CD4-positive, alpha-beta T cell (primary cell): ENCODE measurements at regions not wholly inside any gene's neighbourhood (a gene's known extent, or its start where the extent isn't known, plus 50 kb on each side); places are given as distances from the start of the nearest gene placed in this dataset.

ENCODE experiments used
- ATAC-seq: fragments of 200-7000 bp; cut with Tn5 transposase; one replicate; pipeline ENCODE4 v1.10.0; 2022; ENCODE audit warnings: mild to moderate bottlenecking; ENCODE audit not compliant: poor library complexity
- CTCF ChIA-PET: fragments of 350-600 bp; sonication (Branson Sonifier 250); formaldehyde crosslinking; loops from one replicate; lab custom pipeline; 2021; ENCODE audit warnings: antibody characterized with exemption, inconsistent platforms; lab: Charles Lee
- POLR2A ChIA-PET: fragments of 350-600 bp; sonication (Branson Sonifier 250); formaldehyde crosslinking; loops from one replicate; lab custom pipeline; 2021; ENCODE audit warnings: antibody characterized with exemption, inconsistent platforms; lab: Charles Lee
- DNase-seq, 14 experiments: peaks; one replicate each; pipeline ENCODE4 v3.0.0-alpha.2; 2013 to 2020; ENCODE audit warnings: mixed read lengths in 2 of 14
- H3K27ac ChIP-seq, 2 donors: one replicate each; pipeline versions ENCODE4 v1.5.1 to v1.7.0; 2013; ENCODE audit warnings: low read length in 2 of 2, low read depth in 1 of 2, mild to moderate bottlenecking in 1 of 2
- H3K27me3 ChIP-seq, 2 experiments: 1 replicate in 1 of 2; 2 replicates in 1 of 2; pipeline versions ENCODE4 v1.6.1 to v1.7.0; 2013; ENCODE audit warnings: low read length in 2 of 2, control low read depth in 1 of 2, mild to moderate bottlenecking in 1 of 2, moderate library complexity in 1 of 2; ENCODE audit not compliant: insufficient read depth in 2 of 2, control insufficient read depth in 1 of 2
- H3K36me3 ChIP-seq: one replicate; pipeline ENCODE4 v1.6.1; 2013; ENCODE audit warnings: low read length, control low read depth; ENCODE audit not compliant: insufficient read depth
- H3K4me1 ChIP-seq: one replicate; pipeline ENCODE4 v1.6.1; 2013; ENCODE audit warnings: low read length, control low read depth; ENCODE audit not compliant: insufficient read depth
- H3K4me3 ChIP-seq: one replicate; pipeline ENCODE4 v1.5.1; 2013; ENCODE audit warnings: mild to moderate bottlenecking, low read length, moderate library complexity
- H3K9me3 ChIP-seq, 2 experiments: 1 replicate in 1 of 2; 2 replicates in 1 of 2; pipeline versions ENCODE4 v1.6.1 to v1.7.0; 2013; ENCODE audit warnings: low read length in 2 of 2, mild to moderate bottlenecking in 2 of 2, control low read depth in 1 of 2, moderate library complexity in 1 of 2; ENCODE audit not compliant: control insufficient read depth in 1 of 2, insufficient read depth in 1 of 2
- H3K27ac Mint-ChIP-seq: one replicate; pipeline ENCODE4 v1.8.0; 2020; ENCODE audit warnings: mixed read lengths
- H3K27me3 Mint-ChIP-seq: one replicate; pipeline ENCODE4 v1.8.0; 2021; ENCODE audit warnings: mixed read lengths
- H3K36me3 Mint-ChIP-seq: one replicate; pipeline ENCODE4 v1.8.0; 2021; ENCODE audit warnings: low read depth, mixed read lengths
- H3K4me1 Mint-ChIP-seq: one replicate; pipeline ENCODE4 v1.8.0; 2021; ENCODE audit warnings: low read depth, mixed read lengths
- H3K4me3 Mint-ChIP-seq: one replicate; pipeline ENCODE4 v1.8.0; 2020; ENCODE audit warnings: mild to moderate bottlenecking, mixed read lengths
- H3K9me3 Mint-ChIP-seq: one replicate; pipeline ENCODE4 v1.8.0; 2020; ENCODE audit warnings: mixed read lengths
- CTCF ChIP-seq: fragments of 200-600 bp; IDR thresholded peaks from one replicate; pipeline ENCODE4 v1.8.0; 2022; ENCODE audit warnings: antibody characterized with exemption, mild to moderate bottlenecking
- intact Hi-C, 2 experiments: fragments of 100-400 bp; cut with DNase I in 1 of 2; cut with micrococcal nuclease in 1 of 2; formaldehyde crosslinking; loops; one replicate each; pipeline versions ENCODE4 v1.15.1 to v1.9.0; 2023 to 2025; cut with DNase I, micrococcal nuclease

- CTCF ChIA-PET: no interaction called here
- intact Hi-C loops: no loop called here
- no peaks in the 10 kb centered on the region for H3K36me3 ChIP-seq
Measured at GRCh38 chr2:173605994-173606393, 251.3 kb downstream of the CDCA7 start.

GRCh38 chr2:173606619-173607248, 252.1 kb downstream of the CDCA7 start:
- Histone ChIP-seq H3K4me3 (no peak overlapping the region), H3K36me3 (no peaks in the 10 kb centered on the region), H3K27me3 (peaks cover 3% of the 10 kb centered on the region in 2 experiments), H3K4me1 (no peaks in the 10 kb centered on the region), H3K9me3 (no peaks in the 10 kb centered on the region), H3K27ac (no peak overlapping the region)
- Mint-ChIP-seq H3K27me3 (peaks cover 43% of the 10 kb centered on the region), H3K4me3 (no peak overlapping the region), H3K4me1 (no peaks in the 10 kb centered on the region), H3K27ac (no peak overlapping the region), H3K36me3 (no peaks in the 10 kb centered on the region), H3K9me3 (no peaks in the 10 kb centered on the region)
- intact Hi-C loops: no loop called here
- POLR2A ChIA-PET: no interaction called here
- ATAC-seq: no peak
- CTCF ChIA-PET: no interaction called here
- no peak for DNase-seq
- TF ChIP-seq CTCF: no peak

More at GRCh38 chr2:173605994-173606393, 251.3 kb downstream of the CDCA7 start:
- Histone ChIP-seq H3K4me1 (no peaks in the 10 kb centered on the region), H3K27me3 (peaks cover 3% of the 10 kb centered on the region in 2 experiments), H3K9me3 (no peaks in the 10 kb centered on the region), H3K27ac (no peak overlapping the region), H3K4me3 (no peak overlapping the region)
- POLR2A ChIA-PET: no interaction called here
- H3K9me3 Mint-ChIP-seq: no peaks in the 10 kb centered on the region
- H3K27ac Mint-ChIP-seq: no peak overlapping the region
- ATAC-seq (no peak), DNase-seq (no peak)
- H3K36me3 Mint-ChIP-seq: no peaks in the 10 kb centered on the region
- no peaks in the 10 kb centered on the region for H3K4me1 Mint-ChIP-seq
- no peak overlapping the region for H3K4me3 Mint-ChIP-seq
- H3K27me3 Mint-ChIP-seq: peaks cover 40% of the 10 kb centered on the region
- TF ChIP-seq CTCF: no peak

GRCh38 chr2:173607606-173608311, 253.1 kb downstream of the CDCA7 start:
- no peaks in the 10 kb centered on the region for H3K4me1 ChIP-seq
- Mint-ChIP-seq H3K9me3 (no peaks in the 10 kb centered on the region), H3K36me3 (no peaks in the 10 kb centered on the region), H3K4me1 (no peaks in the 10 kb centered on the region), H3K27me3 (peaks cover 47% of the 10 kb centered on the region), H3K27ac (no peak overlapping the region), H3K4me3 (no peak overlapping the region)
- no peak for ATAC-seq
- H3K27ac ChIP-seq: no peak overlapping the region
- POLR2A ChIA-PET: no interaction called here
- TF ChIP-seq CTCF: no peak
- no peak overlapping the region for H3K4me3 ChIP-seq
- no peak for DNase-seq
- H3K27me3 ChIP-seq: peaks cover 3 to 4% of the 10 kb centered on the region in 2 experiments
- intact Hi-C loops: no loop called here
- H3K36me3 ChIP-seq: no peaks in the 10 kb centered on the region
- H3K9me3 ChIP-seq: no peaks in the 10 kb centered on the region
- CTCF ChIA-PET: no interaction called here
